ENCODE measurements at regions not wholly inside any gene's neighbourhood (a gene's known extent, or its start where the extent isn't known, plus 50 kb on each side); places are given as distances from the start of the nearest gene placed in this dataset.
"Not testable (repeated sequence)": the region's sequence is repeated elsewhere in the genome, so short reads cannot be mapped to it uniquely, and the experiment has no call there.

DNA sequence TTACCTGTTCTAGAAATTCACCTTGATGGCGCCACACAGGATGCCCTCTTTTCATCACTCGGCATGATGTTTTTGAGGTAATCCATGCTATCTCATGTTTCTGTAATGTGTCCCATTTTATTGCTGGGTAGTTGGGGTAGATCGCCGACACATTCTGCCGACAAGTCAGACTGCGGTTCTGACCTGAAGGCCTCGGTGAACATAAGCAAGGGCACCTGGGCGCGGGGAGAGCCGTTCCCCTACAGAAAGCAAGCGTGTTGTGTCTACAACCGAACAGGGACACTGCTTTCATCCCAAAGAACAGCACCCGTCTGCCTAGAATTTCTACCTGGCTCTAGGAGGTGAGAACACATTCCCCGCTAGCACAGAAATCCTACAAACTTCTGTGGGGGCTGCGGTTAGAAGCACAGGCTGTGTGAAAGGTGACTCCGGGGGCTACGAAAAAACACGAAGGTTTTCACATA is 149.2 kb downstream of the PPIAL4G start (continued):
- TF ChIP-seq NFE2L1 (CRISPR knock-in tag; IDR thresholded peaks at IDR 0.05) (no peak), NFATC4 (CRISPR knock-in tag; IDR thresholded peaks at IDR 0.05) (no peak), JUN (CRISPR knock-in tag; IDR thresholded peaks at IDR 0.05) (no peak)

GRCh38 chr1:148328884-148329283 is 154.2 kb downstream of the PPIAL4G start:
- Mint-ChIP-seq H3K27me3 (ENCODE audit: low read depth) (peaks cover 5% of the 10 kb centered on the region; the same call in 1 of the 2 replicates), H3K4me1 (peaks cover 23% of the 10 kb centered on the region), H3K9me3 (peaks cover 34% of the 10 kb centered on the region), H3K4me3 (no peak overlapping the region), H3K36me3 (peaks cover 27% of the 10 kb centered on the region), H3K27ac (no peak overlapping the region)
- no peak for ATAC-seq
- DNase-seq (ENCODE audit: low spot score) = no peak
- POLR2A ChIA-PET = no interaction called here
- no peak for TF ChIP-seq USF1 (CRISPR knock-in tag; IDR thresholded peaks at IDR 0.05)
- TF ChIP-seq ZBTB43 (CRISPR knock-in tag; IDR thresholded peaks at IDR 0.05) = no peak
- TF ChIP-seq IRF2 (CRISPR knock-in tag; IDR thresholded peaks at IDR 0.05; ENCODE audit: borderline replicate concordance, low read depth) = no peak
- no peak for TF ChIP-seq RELA (CRISPR knock-in tag; IDR thresholded peaks at IDR 0.05; ENCODE audit: borderline replicate concordance)
- no peak for TF ChIP-seq SOX15 (CRISPR knock-in tag; IDR thresholded peaks at IDR 0.05)
- TF ChIP-seq, protein P1, sequence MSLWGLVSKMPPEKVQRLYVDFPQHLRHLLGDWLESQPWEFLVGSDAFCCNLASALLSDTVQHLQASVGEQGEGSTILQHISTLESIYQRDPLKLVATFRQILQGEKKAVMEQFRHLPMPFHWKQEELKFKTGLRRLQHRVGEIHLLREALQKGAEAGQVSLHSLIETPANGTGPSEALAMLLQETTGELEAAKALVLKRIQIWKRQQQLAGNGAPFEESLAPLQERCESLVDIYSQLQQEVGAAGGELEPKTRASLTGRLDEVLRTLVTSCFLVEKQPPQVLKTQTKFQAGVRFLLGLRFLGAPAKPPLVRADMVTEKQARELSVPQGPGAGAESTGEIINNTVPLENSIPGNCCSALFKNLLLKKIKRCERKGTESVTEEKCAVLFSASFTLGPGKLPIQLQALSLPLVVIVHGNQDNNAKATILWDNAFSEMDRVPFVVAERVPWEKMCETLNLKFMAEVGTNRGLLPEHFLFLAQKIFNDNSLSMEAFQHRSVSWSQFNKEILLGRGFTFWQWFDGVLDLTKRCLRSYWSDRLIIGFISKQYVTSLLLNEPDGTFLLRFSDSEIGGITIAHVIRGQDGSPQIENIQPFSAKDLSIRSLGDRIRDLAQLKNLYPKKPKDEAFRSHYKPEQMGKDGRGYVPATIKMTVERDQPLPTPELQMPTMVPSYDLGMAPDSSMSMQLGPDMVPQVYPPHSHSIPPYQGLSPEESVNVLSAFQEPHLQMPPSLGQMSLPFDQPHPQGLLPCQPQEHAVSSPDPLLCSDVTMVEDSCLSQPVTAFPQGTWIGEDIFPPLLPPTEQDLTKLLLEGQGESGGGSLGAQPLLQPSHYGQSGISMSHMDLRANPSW (CRISPR knock-in tag; conservative IDR thresholded peaks at IDR 0.05; ENCODE audit: low read depth) = no peak
- no peak for TF ChIP-seq ZNF121 (CRISPR knock-in tag; IDR thresholded peaks at IDR 0.05)
- TF ChIP-seq TP53 (CRISPR knock-in tag; IDR thresholded peaks at IDR 0.05) = no peak
- TF ChIP-seq, protein P2, sequence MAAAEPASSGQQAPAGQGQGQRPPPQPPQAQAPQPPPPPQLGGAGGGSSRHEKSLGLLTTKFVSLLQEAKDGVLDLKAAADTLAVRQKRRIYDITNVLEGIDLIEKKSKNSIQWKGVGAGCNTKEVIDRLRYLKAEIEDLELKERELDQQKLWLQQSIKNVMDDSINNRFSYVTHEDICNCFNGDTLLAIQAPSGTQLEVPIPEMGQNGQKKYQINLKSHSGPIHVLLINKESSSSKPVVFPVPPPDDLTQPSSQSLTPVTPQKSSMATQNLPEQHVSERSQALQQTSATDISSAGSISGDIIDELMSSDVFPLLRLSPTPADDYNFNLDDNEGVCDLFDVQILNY (CRISPR knock-in tag; IDR thresholded peaks at IDR 0.05) = no peak
- no peak for TF ChIP-seq CREB1 (CRISPR knock-in tag; IDR thresholded peaks at IDR 0.05)
- TF ChIP-seq EMX1 (CRISPR knock-in tag; IDR thresholded peaks at IDR 0.05) = no peak
- CTCF ChIA-PET = no interaction called here

GRCh38 chr1:148325031-148325430 is 158.1 kb downstream of the PPIAL4G start:
- POLR2A ChIA-PET; DNase-seq (ENCODE audit: low spot score); H3K27ac Mint-ChIP-seq; H3K27me3 Mint-ChIP-seq (ENCODE audit: low read depth); ATAC-seq; H3K4me3 Mint-ChIP-seq; CTCF ChIA-PET: not testable (repeated sequence)
- peaks cover 11% of the 10 kb centered on the region for H3K4me1 Mint-ChIP-seq
- H3K36me3 Mint-ChIP-seq = peaks cover 10% of the 10 kb centered on the region
- peaks cover 20% of the 10 kb centered on the region for H3K9me3 Mint-ChIP-seq

GRCh38 chr1:148324465-148324864 is 158.6 kb downstream of the PPIAL4G start:
- H3K4me3 Mint-ChIP-seq; H3K27ac Mint-ChIP-seq; POLR2A ChIA-PET; DNase-seq (ENCODE audit: low spot score); ATAC-seq; CTCF ChIA-PET; H3K27me3 Mint-ChIP-seq (ENCODE audit: low read depth): not testable (repeated sequence)
- peaks cover 20% of the 10 kb centered on the region for H3K9me3 Mint-ChIP-seq
- H3K36me3 Mint-ChIP-seq = peaks cover 10% of the 10 kb centered on the region
- peaks cover 12% of the 10 kb centered on the region for H3K4me1 Mint-ChIP-seq

- DNase-seq (ENCODE audit: low spot score); H3K36me3 Mint-ChIP-seq; ATAC-seq; CTCF ChIA-PET; H3K27ac Mint-ChIP-seq; POLR2A ChIA-PET; H3K4me3 Mint-ChIP-seq; H3K9me3 Mint-ChIP-seq: not testable (repeated sequence)
- H3K4me1 Mint-ChIP-seq = peaks cover 18% of the 10 kb centered on the region
- H3K27me3 Mint-ChIP-seq (ENCODE audit: low read depth) = peaks cover 47% of the 10 kb centered on the region
Observed at GRCh38 chr1:148320079-148320478, 163.0 kb downstream of the PPIAL4G start.
